Karpas-422 (cell line): ENCODE measurements at regions not wholly inside any gene's neighbourhood (a gene's known extent, or its start where the extent isn't known, plus 50 kb on each side); places are given as distances from the start of the nearest gene placed in this dataset.

ENCODE experiments used
- DNase-seq: peaks from one replicate; pipeline ENCODE4 v3.0.0-alpha.2; 2015
- H2AFZ ChIP-seq: fragments of 200-600 bp; sonication (generic); 2 replicates; pipeline ENCODE4 v1.6.1; 2014; ENCODE audit warnings: antibody characterized with exemption, low read length, mixed read lengths
- H3K27ac ChIP-seq: fragments of 200-600 bp; sonication (generic); 2 replicates; pipeline ENCODE4 v1.5.1; 2014; ENCODE audit warnings: mild to moderate bottlenecking, low read length, moderate library complexity
- H3K27me3 ChIP-seq: fragments of 200-600 bp; sonication (generic); 2 replicates; pipeline ENCODE4 v1.6.1; 2014; ENCODE audit warnings: low read length, mixed read lengths
- H3K36me3 ChIP-seq: fragments of 200-600 bp; sonication (generic); 2 replicates; pipeline ENCODE4 v1.6.1; 2014; ENCODE audit warnings: low read length, mixed read lengths; ENCODE audit not compliant: insufficient read depth
- H3K4me1 ChIP-seq: fragments of 200-600 bp; sonication (generic); 2 replicates; pipeline ENCODE4 v1.6.1; 2014; ENCODE audit warnings: mild to moderate bottlenecking, low read length, mixed read lengths
- H3K4me2 ChIP-seq: fragments of 200-600 bp; sonication (generic); 2 replicates; pipeline ENCODE4 v1.6.1; 2014; ENCODE audit warnings: low read length, low read depth, mild to moderate bottlenecking; ENCODE audit not compliant: poor library complexity, severe bottlenecking
- H3K4me3 ChIP-seq: fragments of 200-600 bp; sonication (generic); 2 replicates; pipeline ENCODE4 v1.5.1; 2014; ENCODE audit warnings: mild to moderate bottlenecking, antibody characterized with exemption, low read length, mixed read lengths
- H3K79me2 ChIP-seq: fragments of 200-600 bp; sonication (generic); 2 replicates; pipeline ENCODE4 v1.6.1; 2014; ENCODE audit warnings: mild to moderate bottlenecking, low read length, mixed read lengths
- H3K9ac ChIP-seq: fragments of 200-600 bp; sonication (generic); 2 replicates; pipeline ENCODE4 v1.6.0; 2014; ENCODE audit warnings: low read length
- H3K9me2 ChIP-seq: fragments of 200-600 bp; sonication (generic), shearing (Covaris generic); replicated peaks from 2 replicates; pipeline ENCODE4 v1.6.0; 2014; ENCODE audit warnings: mild to moderate bottlenecking, low read length, moderate library complexity; ENCODE audit not compliant: insufficient read depth
- H3K9me3 ChIP-seq: fragments of 300-700, 200-600 bp; sonication (generic); 2 replicates; pipeline ENCODE4 v1.6.1; 2014; ENCODE audit warnings: low read length, mixed read lengths
- H4K20me1 ChIP-seq: fragments of 200-600 bp; sonication (generic); 2 replicates; pipeline ENCODE4 v1.6.1; 2014; ENCODE audit warnings: mild to moderate bottlenecking, antibody characterized with exemption, low read length, low read depth; ENCODE audit not compliant: insufficient read depth

GRCh38 chr4:120549011-120549570, 373.4 kb downstream of the PRDM5 start:
- Histone ChIP-seq H4K20me1 (no peaks in the 10 kb centered on the region), H3K27me3 (no peaks in the 10 kb centered on the region), H3K9me3 (no peaks in the 10 kb centered on the region), H3K9me2 (no peaks in the 10 kb centered on the region), H3K4me1 (no peaks in the 10 kb centered on the region), H3K4me2 (no peak overlapping the region), H3K4me3 (no peak overlapping the region), H2AFZ (no peak overlapping the region), H3K79me2 (no peaks in the 10 kb centered on the region), H3K9ac (no peak overlapping the region), H3K36me3 (no peaks in the 10 kb centered on the region), H3K27ac (no peak overlapping the region)
- no peak for DNase-seq

DNA sequence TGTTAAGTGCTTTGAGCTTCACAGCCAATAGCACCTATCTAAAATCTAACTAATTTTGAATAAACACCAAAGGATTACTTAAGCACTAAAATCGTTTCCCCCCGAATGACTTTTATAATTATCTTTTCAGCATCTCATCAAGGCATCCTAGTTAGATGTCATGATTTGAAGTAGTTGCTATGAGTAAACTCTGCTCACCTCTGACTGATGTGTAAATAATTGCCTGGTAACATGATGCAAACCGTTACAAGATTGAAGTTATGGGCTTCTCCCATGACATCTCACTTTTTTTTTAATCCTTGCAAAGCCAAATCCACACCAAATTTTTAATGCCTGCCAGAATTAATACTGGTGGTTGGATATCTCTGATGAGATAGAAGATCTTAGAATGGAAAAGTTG, 377.1 kb downstream of the PRDM5 start:
- no peaks in the 10 kb centered on the region for H3K79me2 ChIP-seq
- H3K9me3 ChIP-seq, result no peaks in the 10 kb centered on the region
- no peak overlapping the region for H2AFZ ChIP-seq
- no peak overlapping the region for H3K27ac ChIP-seq
- H4K20me1 ChIP-seq, result no peaks in the 10 kb centered on the region
- H3K4me2 ChIP-seq, result no peak overlapping the region
- no peak overlapping the region for H3K9ac ChIP-seq
- DNase-seq, result no peak
- no peaks in the 10 kb centered on the region for H3K4me1 ChIP-seq
- no peaks in the 10 kb centered on the region for H3K27me3 ChIP-seq
- no peaks in the 10 kb centered on the region for H3K9me2 ChIP-seq
- H3K4me3 ChIP-seq, result no peak overlapping the region
- H3K36me3 ChIP-seq, result no peaks in the 10 kb centered on the region

- Histone ChIP-seq H3K36me3 (no peaks in the 10 kb centered on the region), H3K9me3 (no peaks in the 10 kb centered on the region), H3K79me2 (no peaks in the 10 kb centered on the region), H3K4me1 (no peaks in the 10 kb centered on the region), H3K4me3 (no peak overlapping the region), H3K9me2 (no peaks in the 10 kb centered on the region), H2AFZ (no peak overlapping the region), H3K27ac (no peak overlapping the region), H3K4me2 (no peak overlapping the region), H4K20me1 (no peaks in the 10 kb centered on the region), H3K27me3 (no peaks in the 10 kb centered on the region), H3K9ac (no peak overlapping the region)
- DNase-seq, result no peak
Observed at GRCh38 chr4:120544838-120545237, 377.7 kb downstream of the PRDM5 start.

DNA sequence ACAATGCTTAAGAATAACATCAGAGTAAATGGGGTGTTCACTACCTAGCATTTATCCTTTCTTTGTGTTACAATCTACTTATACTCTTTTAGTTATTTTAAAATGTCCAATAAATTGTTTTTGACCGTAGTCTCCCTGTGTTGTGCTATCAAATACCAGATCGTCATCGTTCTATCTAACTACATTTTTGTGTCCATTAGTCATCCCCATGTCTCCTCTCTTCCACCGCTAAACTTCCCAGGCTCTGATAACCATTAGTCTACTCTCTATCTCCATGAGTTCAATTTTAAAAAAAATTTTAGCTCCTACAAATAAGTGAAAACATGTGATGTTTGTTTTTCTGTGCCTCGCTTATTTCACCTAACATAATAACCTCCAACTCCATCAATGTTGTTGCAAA, 381.9 kb downstream of the PRDM5 start:
- no peaks in the 10 kb centered on the region for H3K9me2 ChIP-seq
- no peak overlapping the region for H3K27ac ChIP-seq
- no peak overlapping the region for H3K4me2 ChIP-seq
- H4K20me1 ChIP-seq, result no peaks in the 10 kb centered on the region
- no peaks in the 10 kb centered on the region for H3K36me3 ChIP-seq
- DNase-seq, result no peak
- H3K4me3 ChIP-seq, result no peak overlapping the region
- H3K4me1 ChIP-seq, result no peaks in the 10 kb centered on the region
- H3K9ac ChIP-seq, result no peak overlapping the region
- H2AFZ ChIP-seq, result no peak overlapping the region
- H3K27me3 ChIP-seq, result no peaks in the 10 kb centered on the region
- H3K9me3 ChIP-seq, result no peaks in the 10 kb centered on the region
- no peaks in the 10 kb centered on the region for H3K79me2 ChIP-seq

DNA sequence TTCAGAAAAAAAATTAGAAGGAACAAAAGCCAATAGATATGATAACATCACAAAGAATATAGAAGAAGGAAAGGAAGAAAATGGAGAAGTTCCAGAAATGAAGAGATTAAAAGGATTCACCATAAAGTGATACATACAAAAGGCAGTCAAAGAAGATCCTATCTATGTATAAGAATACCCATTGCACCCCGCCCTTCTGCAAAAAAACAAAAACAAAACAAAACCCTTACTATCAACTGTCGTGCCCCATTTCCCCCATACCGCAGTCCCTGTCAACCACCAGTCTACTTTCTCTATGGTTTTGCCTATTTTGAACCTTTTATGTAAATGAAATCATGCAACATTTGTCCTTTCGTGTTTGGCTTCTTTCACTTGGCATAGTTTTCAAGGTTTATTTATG, 385.6 kb downstream of the PRDM5 start:
- H3K36me3 ChIP-seq, result no peaks in the 10 kb centered on the region
- no peaks in the 10 kb centered on the region for H3K4me1 ChIP-seq
- H4K20me1 ChIP-seq, result no peaks in the 10 kb centered on the region
- no peak overlapping the region for H3K9ac ChIP-seq
- no peaks in the 10 kb centered on the region for H3K9me2 ChIP-seq
- no peak overlapping the region for H3K4me3 ChIP-seq
- H2AFZ ChIP-seq, result no peak overlapping the region
- H3K27me3 ChIP-seq, result no peaks in the 10 kb centered on the region
- H3K9me3 ChIP-seq, result no peaks in the 10 kb centered on the region
- DNase-seq, result no peak
- no peaks in the 10 kb centered on the region for H3K79me2 ChIP-seq
- no peak overlapping the region for H3K4me2 ChIP-seq
- no peak overlapping the region for H3K27ac ChIP-seq

DNA sequence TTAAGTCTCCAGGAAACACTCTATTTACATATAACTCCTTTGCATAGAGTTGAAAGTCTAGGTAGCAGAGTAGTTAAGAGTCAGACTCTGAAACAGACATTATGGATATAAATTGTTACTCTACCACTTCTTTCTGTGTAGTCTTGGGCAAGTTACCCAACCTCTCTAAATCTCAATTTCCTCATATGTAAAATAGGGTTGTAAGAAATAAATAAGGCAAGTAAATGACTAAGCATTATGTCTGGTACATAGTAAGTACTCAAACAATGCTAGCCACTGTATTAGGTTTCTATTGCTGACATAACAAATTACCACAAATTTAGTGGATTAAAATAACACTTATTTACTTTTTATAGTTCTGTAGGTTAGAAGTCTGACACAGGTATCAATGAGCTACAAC, 394.1 kb downstream of the PRDM5 start:
- H3K9ac ChIP-seq, result no peak overlapping the region
- H4K20me1 ChIP-seq, result no peaks in the 10 kb centered on the region
- H3K9me2 ChIP-seq, result no peaks in the 10 kb centered on the region
- DNase-seq, result no peak
- no peak overlapping the region for H3K27ac ChIP-seq
- H3K27me3 ChIP-seq, result no peaks in the 10 kb centered on the region
- H2AFZ ChIP-seq, result no peak overlapping the region
- no peaks in the 10 kb centered on the region for H3K4me1 ChIP-seq
- no peak overlapping the region for H3K4me3 ChIP-seq
- no peaks in the 10 kb centered on the region for H3K79me2 ChIP-seq
- H3K4me2 ChIP-seq, result no peak overlapping the region
- H3K36me3 ChIP-seq, result no peaks in the 10 kb centered on the region
- H3K9me3 ChIP-seq, result no peaks in the 10 kb centered on the region

DNA sequence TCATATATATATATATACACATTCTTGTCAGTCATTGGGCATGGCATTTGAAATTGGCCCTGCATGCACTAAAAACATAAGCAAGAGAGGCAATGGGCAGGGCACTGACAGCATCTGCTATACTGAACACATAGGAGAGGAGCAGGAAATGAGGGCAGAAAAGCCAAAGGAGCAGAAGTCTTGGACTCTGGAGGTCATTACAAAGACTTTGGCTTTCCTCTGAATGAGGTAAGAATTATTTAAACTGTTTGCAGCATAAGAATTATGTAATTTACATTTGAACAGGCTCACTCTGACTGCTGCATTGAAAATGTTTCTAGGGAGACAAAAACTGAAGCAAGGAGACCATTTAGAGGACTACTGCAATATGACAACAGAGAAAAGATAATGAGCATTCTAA, 396.5 kb downstream of the PRDM5 start:
- Histone ChIP-seq H3K4me3 (no peak overlapping the region), H3K9ac (no peak overlapping the region), H3K27me3 (no peaks in the 10 kb centered on the region), H3K27ac (no peak overlapping the region), H3K4me2 (no peak overlapping the region), H3K36me3 (no peaks in the 10 kb centered on the region), H3K79me2 (no peaks in the 10 kb centered on the region), H3K9me3 (no peaks in the 10 kb centered on the region), H3K9me2 (no peaks in the 10 kb centered on the region), H2AFZ (no peak overlapping the region), H3K4me1 (no peaks in the 10 kb centered on the region), H4K20me1 (no peaks in the 10 kb centered on the region)
- no peak for DNase-seq

GRCh38 chr4:120525106-120525505, 397.4 kb downstream of the PRDM5 start:
- Histone ChIP-seq H3K9ac (no peak overlapping the region), H3K79me2 (no peaks in the 10 kb centered on the region), H3K27ac (no peak overlapping the region), H3K27me3 (no peaks in the 10 kb centered on the region), H2AFZ (no peak overlapping the region), H3K4me3 (no peak overlapping the region), H3K36me3 (no peaks in the 10 kb centered on the region), H3K4me1 (no peaks in the 10 kb centered on the region), H3K4me2 (no peak overlapping the region), H3K9me3 (no peaks in the 10 kb centered on the region), H4K20me1 (no peaks in the 10 kb centered on the region), H3K9me2 (no peaks in the 10 kb centered on the region)
- DNase-seq, result no peak

GRCh38 chr4:120524237-120524636, 398.3 kb downstream of the PRDM5 start:
- H3K36me3 ChIP-seq, result no peaks in the 10 kb centered on the region
- H3K9me3 ChIP-seq, result no peaks in the 10 kb centered on the region
- no peaks in the 10 kb centered on the region for H3K79me2 ChIP-seq
- H2AFZ ChIP-seq, result no peak overlapping the region
- no peak overlapping the region for H3K4me2 ChIP-seq
- no peaks in the 10 kb centered on the region for H4K20me1 ChIP-seq
- H3K27ac ChIP-seq, result no peak overlapping the region
- H3K4me1 ChIP-seq, result no peaks in the 10 kb centered on the region
- DNase-seq, result no peak
- no peak overlapping the region for H3K4me3 ChIP-seq
- H3K27me3 ChIP-seq, result no peaks in the 10 kb centered on the region
- H3K9me2 ChIP-seq, result no peaks in the 10 kb centered on the region
- no peak overlapping the region for H3K9ac ChIP-seq
